ENCODE measurements at regions not wholly inside any gene's neighbourhood (a gene's known extent, or its start where the extent isn't known, plus 50 kb on each side); places are given as distances from the start of the nearest gene placed in this dataset.

GRCh38 chr6:105500693-105501092 is 97.8 kb upstream of the PREP start:
- TF ChIP-seq TSHZ2 (CRISPR knock-in tag; IDR thresholded peaks at IDR 0.05) (no peak), ZC3H10 (CRISPR knock-in tag; IDR thresholded peaks at IDR 0.05) (no peak), ZNF70 (CRISPR knock-in tag; IDR thresholded peaks at IDR 0.05) (no peak)
- ATAC-seq = no peak

- no peak for ATAC-seq
- TF ChIP-seq TOX (CRISPR knock-in tag; IDR thresholded peaks at IDR 0.05; ENCODE audit: borderline replicate concordance) = no peak
- no peak for TF ChIP-seq BACH2 (CRISPR knock-in tag; IDR thresholded peaks at IDR 0.05; ENCODE audit: borderline replicate concordance)
- TF ChIP-seq CSDC2 (CRISPR knock-in tag; IDR thresholded peaks at IDR 0.05) = no peak
- TF ChIP-seq GLIS3 (CRISPR knock-in tag; IDR thresholded peaks at IDR 0.05) = no peak
Observed at GRCh38 chr6:105499931-105500330, 97.0 kb upstream of the PREP start.

GRCh38 chr6:105499136-105499870 is 96.4 kb upstream of the PREP start:
- ATAC-seq = no peak
- no peak for TF ChIP-seq TOX (CRISPR knock-in tag; IDR thresholded peaks at IDR 0.05; ENCODE audit: borderline replicate concordance)
- no peak for TF ChIP-seq ZFP30 (CRISPR knock-in tag; IDR thresholded peaks at IDR 0.05)
- no peak for TF ChIP-seq TCF4 (CRISPR knock-in tag; IDR thresholded peaks at IDR 0.05; ENCODE audit: borderline replicate concordance)
- TF ChIP-seq ESRRG (CRISPR knock-in tag; IDR thresholded peaks at IDR 0.05) = no peak
- TF ChIP-seq SNAI2 (CRISPR knock-in tag; IDR thresholded peaks at IDR 0.05) = no peak
- TF ChIP-seq ARNTL (CRISPR knock-in tag; IDR thresholded peaks at IDR 0.05; ENCODE audit: borderline replicate concordance, low read depth) = no peak
- no peak for TF ChIP-seq ZFP3 (CRISPR knock-in tag; IDR thresholded peaks at IDR 0.05)
- no peak for TF ChIP-seq POU6F1 (CRISPR knock-in tag; IDR thresholded peaks at IDR 0.05; ENCODE audit: borderline replicate concordance, low read depth)
- TF ChIP-seq PPARA (CRISPR knock-in tag; IDR thresholded peaks at IDR 0.05; ENCODE audit: borderline replicate concordance) = no peak
- TF ChIP-seq TSHZ2 (CRISPR knock-in tag; IDR thresholded peaks at IDR 0.05) = no peak
- no peak for TF ChIP-seq ZNF8 (CRISPR knock-in tag; IDR thresholded peaks at IDR 0.05)
- TF ChIP-seq PATZ1 (CRISPR knock-in tag; IDR thresholded peaks at IDR 0.05; ENCODE audit: borderline replicate concordance) = no peak
- TF ChIP-seq OSR1 (CRISPR knock-in tag; IDR thresholded peaks at IDR 0.05) = no peak
- no peak for TF ChIP-seq CSDC2 (CRISPR knock-in tag; IDR thresholded peaks at IDR 0.05)
- no peak for TF ChIP-seq ZNF70 (CRISPR knock-in tag; IDR thresholded peaks at IDR 0.05)
- TF ChIP-seq GLIS3 (CRISPR knock-in tag; IDR thresholded peaks at IDR 0.05) = no peak
- no peak for TF ChIP-seq RARB (CRISPR knock-in tag; IDR thresholded peaks at IDR 0.05)

- no peak for ATAC-seq
- TF ChIP-seq TCF4 (CRISPR knock-in tag; IDR thresholded peaks at IDR 0.05; ENCODE audit: borderline replicate concordance) (no peak), CSRNP3 (CRISPR knock-in tag; IDR thresholded peaks at IDR 0.05) (no peak), ZNF8 (CRISPR knock-in tag; IDR thresholded peaks at IDR 0.05) (no peak), ESRRG (CRISPR knock-in tag; IDR thresholded peaks at IDR 0.05) (no peak), ISL1 (CRISPR knock-in tag; IDR thresholded peaks at IDR 0.05) (no peak), ARNTL (CRISPR knock-in tag; IDR thresholded peaks at IDR 0.05; ENCODE audit: borderline replicate concordance, low read depth) (no peak), CSDC2 (CRISPR knock-in tag; IDR thresholded peaks at IDR 0.05) (no peak), OSR1 (CRISPR knock-in tag; IDR thresholded peaks at IDR 0.05) (no peak), SNAI2 (CRISPR knock-in tag; IDR thresholded peaks at IDR 0.05) (no peak), ZC3H10 (CRISPR knock-in tag; IDR thresholded peaks at IDR 0.05) (no peak)
Observed at GRCh38 chr6:105497549-105497948, 94.7 kb upstream of the PREP start.

Data from SK-N-SH treated with all-trans-retinoic acid at 6 μM for 48 hours (cell line).